ENCODE measurements at regions not wholly inside any gene's neighbourhood (a gene's known extent, or its start where the extent isn't known, plus 50 kb on each side); places are given as distances from the start of the nearest gene placed in this dataset.
"Not testable (repeated sequence)": the region's sequence is repeated elsewhere in the genome, so short reads cannot be mapped to it uniquely, and the experiment has no call there.

DNA sequence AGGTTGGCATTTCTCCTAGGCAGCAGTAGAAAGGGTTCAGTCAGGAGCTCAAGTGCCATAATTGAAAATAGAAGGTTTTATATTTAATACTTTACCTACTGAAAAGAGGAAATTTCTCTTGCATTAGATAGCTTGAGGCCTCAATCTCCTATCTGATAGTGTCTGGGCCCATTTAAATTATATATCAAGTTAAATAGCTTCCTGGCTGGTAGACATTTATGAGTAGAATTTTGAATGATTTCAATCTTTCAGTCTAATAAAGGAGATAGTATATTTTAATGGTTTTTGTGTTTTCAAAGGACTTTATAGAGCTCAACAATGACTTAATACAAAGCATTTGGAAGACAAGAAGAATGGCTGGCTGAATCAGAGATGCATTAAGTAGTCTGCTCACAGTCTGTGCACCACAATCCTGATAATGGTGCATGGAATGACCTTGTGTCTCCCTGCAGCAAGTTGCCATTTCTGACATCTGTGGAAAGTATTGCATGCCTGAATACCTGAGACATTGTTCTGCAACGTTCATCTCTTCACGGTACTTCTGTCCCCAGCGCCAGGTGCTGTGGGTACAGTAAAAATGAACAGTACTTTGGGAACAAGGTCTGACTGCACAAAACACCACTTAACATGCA lies 974.1 kb downstream of the TMTC2 start:
- no peak for DNase-seq

DNA sequence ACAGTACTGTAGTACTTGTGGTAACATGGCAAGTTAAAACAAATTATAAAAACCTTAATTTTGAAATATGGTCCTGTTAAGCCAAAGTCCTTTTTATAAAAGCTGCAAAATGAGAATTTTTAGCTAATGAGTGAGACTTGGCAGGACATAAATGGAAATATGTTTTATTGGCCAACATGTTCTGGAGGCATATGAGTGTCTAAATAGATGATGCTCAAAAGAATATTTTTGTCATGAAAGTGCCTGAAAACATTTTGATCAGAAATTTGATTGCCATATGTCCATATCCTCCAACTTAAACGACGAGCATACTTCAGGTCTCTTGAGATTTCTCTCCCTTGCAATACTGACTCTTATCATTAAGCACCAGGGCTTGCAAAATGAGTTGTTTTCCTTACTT lies 972.6 kb downstream of the TMTC2 start:
- DNase-seq = no peak

DNA sequence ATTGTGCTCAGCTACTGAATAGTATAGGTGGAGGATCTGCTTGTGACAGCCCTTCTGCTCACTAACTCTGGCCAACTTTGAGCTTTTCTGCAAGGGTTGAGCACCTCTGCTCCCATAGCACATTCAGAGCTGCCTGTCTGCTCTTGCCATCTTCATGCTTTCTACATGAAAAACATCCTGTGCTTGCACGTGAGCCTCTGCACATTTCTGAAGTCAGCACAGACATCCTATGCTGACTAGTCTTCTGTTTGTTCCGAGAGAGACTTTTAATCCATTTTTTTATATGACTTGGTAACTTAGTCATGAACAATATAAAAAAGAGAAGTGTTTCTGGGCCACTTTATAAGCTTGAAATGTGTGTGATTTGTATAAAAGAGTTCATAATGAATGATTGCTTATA lies 969.3 kb downstream of the TMTC2 start:
- DNase-seq = no peak

DNA sequence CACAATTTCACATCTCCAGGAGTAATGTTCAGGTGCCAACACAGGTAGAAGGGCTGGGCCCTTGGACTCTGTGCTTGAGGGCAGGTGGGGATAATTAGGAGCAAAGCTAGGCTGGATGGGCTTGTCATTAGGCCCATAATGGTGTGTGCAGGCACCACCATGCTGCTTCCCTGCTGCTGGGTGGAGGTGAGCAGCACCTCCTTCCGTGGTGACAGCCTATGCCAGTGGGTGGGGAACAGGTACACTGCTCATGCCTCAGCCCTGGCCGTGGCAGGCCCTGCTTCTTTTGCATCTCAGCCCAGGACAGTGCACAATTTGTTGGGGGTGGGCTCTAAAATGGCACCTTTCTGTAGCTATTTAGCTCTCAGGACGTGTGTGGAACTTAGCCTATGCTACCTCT lies 955.5 kb downstream of the TMTC2 start:
- DNase-seq = no peak

DNA sequence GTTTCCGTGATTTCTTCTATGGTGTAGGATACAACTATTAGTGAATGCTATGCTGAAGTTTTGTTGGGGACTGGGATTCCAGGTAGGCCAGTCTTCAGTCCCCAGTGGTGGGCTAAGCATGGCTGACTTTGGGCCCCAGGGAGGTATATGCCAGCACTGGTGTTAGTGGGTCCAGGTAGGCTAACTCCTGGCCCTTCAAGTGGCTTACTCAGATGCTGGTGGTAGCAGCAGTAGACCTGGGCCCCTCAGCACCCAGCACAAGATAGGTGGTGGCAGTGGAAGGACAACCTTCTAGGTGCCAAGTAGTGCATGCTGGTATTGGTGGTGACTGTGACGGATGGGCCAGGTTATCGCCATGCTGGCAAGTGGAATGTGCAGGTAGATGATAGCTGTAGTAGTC lies 955.1 kb downstream of the TMTC2 start:
- DNase-seq = no peak

DNA sequence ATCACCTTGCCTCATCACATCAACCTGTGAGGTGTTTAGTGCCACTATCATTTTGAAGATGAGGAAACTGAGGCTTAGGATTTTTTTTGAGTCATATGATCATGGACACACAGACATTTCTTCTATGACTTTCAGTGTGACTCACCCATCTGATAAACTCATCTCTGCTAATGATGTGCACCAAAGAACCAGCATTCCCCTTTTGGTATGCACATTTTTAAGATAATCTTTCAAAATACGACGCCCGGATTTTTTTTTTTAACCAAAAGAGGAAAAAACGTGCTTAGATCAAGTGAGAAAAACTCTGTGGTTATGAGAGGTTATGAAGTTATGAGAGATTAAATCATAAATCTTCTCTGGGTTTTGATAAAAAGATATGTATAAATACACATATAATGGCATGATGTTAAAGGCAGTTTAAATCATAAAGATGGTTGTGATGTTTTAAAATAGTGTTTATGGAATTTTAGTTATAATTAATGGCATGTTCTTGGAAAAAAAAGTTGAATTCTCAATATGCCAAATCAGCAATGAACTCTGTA lies 948.1 kb downstream of the TMTC2 start:
- no peak for DNase-seq

DNA sequence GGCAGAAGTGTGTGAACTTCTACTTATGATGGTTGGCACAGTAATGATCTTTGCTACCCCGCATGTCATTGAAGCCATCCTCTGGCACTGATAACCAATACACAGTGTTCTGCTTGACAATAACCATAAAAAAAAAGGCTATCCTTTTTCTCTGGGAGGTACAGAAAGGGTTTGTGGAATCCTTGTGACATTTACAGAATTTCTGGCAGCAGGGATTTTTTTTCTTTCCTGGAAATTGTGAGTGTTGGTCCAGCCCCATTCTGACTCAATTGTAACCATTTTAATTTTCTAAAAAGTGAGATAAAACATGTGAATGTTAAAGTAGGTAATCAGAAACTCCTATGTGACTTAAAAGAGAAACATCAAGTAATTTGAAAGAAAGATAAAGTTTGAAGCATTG lies 943.8 kb downstream of the TMTC2 start:
- no peak for DNase-seq

DNA sequence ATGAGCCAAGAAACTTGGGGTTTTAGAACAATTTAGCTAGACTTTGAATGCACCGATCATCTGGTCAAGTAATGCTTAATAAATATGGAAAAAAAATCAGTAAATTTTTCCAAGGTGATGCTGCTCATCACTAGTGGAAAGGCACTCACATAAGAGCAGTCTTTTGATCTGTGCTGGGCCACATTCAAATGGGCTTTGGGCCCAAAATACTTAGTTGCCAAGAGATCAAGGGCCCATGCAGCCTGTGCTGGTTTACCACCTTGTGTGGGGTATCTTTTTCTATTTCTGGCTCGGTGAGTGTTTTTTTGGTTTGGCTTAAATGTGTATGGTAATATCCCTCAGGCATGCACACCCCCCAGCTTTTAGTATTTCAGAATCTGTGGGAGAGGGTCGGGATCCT lies 943.2 kb downstream of the TMTC2 start:
- no peak for DNase-seq

DNA sequence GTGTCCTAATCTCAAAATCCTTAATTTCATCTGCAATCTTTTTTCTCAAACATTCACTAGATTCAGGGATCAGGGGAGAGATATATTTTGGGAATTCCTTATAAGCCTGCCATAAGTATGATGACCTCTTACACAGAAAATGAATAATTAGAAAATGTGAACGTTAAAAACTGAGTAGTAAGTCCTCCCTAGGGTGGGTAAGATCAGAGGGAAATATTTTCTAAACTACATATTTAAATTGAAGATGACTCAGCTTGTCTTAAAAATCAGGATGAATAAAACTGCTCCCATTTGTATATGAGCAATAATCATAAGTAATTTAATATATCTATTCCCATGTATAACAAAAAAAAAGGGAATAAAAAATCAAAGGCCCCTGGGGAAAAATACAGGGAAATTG lies 935.5 kb downstream of the TMTC2 start:
- no peak for DNase-seq

DNA sequence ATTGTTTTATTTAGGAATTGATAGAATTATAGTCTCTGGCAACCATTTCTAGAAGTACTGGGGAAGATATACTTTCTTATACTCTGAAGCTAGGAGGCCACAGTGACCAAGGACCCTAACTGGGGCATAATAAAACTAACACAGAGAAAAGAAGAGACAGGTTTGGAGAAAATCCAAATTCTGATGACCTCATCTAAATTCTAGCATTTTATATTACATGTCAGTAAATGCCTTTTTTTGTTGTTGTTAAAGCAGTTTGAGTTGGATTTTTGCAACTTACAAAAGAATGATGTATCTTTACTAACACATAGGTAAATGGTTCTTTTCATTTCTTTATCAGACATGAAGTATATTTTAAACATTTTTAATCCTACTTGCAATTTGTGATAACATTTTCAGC lies 933.3 kb downstream of the TMTC2 start:
- no peak for DNase-seq

DNA sequence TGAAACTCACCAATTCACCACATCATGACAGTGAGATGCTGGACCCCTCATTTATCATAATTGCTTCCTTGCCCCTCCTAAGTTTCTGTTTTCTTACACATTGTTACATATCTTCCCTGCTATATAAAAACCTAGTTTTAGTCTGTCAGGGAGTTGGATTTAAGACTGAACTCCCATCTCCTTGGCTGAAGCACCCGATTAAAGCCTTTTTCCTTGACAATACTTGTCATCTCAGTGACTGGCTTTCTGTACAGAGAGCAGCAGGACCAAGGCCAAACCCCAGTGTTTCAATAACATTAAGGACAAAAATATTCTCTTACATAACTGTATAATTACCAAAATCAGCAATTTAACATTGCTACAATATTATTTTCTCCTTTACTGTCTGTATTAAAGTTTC lies 928.4 kb downstream of the TMTC2 start:
- no peak for DNase-seq

DNA sequence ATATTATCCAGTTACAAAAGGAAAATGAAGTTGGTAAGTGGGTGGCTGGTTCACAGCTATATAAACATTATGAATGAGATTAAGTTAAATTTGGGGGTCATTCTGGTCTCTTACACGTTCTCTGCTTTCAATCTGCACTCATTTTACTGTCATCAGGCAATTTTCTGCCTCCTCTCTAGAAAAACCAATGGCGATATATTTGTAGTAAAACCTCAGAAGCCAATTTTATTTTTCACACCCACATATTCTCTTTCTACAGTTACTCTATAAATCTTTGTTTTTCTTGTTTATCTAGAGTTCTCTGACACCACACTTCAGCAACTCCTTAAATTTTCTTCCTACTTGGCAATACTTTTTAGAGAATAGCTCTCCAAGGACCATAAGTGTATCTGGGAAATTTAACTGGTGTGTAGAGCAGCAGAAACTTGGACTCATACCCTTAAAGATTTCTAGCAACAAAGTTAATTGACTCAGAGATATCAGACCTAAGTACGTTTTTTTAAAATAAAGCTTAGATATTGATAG lies 926.9 kb downstream of the TMTC2 start:
- DNase-seq = no peak

DNA sequence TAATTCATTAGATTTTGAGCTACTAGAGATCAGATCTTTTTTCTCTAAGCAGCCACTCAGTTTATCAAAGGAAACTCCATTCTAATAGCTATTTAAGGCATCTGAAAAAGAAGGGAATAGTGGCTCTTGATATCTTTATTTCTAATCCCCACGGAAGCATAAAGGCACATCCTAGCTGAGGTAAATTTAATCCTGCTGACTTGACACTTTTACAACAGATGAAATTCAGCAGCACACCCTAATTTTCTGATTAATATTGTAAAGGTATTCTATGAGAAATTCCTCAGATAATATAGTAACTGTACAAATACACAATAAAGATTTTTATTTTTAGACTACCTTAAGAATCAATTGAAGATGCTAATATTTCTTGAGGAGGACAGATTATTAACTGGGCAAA lies 916.4 kb downstream of the TMTC2 start:
- DNase-seq = no peak

DNA sequence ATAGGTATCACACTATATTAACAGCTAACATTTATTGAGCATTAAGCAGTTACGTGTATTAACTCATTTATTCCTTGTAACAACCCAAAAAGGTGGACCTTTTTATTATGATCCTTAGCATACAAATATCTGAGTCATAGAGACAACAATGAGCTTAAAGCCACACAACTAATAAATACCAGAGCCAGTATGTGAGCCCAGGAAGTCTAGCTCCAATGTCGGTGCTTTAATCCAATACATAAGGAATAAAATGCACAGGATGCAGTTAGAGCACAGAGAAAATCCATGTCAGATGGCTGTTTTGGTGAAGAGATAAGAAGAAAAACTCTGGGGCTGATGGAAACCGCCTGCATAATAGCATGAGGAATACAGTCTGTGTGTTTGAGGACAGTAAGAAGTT lies 888.6 kb downstream of the TMTC2 start:
- DNase-seq = no peak

DNA sequence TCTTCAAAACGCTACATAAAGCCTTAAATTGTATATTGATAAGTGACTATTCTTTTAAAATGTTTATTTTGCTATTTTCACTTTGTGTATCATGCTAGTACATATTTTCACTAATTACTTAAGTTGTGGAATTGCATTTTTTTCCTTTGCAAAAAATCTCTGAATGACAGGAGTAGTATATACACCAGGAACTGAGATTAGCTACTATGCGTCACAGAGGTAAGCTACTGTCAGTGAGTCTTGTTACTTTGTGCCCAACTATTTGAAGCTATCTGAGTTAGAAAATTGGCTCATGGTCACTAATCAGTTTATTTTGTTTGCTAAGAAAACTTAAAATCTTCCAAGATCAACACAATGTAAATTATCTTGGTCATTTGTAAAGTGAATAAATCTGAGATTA lies 887.4 kb downstream of the TMTC2 start:
- DNase-seq = no peak

DNA sequence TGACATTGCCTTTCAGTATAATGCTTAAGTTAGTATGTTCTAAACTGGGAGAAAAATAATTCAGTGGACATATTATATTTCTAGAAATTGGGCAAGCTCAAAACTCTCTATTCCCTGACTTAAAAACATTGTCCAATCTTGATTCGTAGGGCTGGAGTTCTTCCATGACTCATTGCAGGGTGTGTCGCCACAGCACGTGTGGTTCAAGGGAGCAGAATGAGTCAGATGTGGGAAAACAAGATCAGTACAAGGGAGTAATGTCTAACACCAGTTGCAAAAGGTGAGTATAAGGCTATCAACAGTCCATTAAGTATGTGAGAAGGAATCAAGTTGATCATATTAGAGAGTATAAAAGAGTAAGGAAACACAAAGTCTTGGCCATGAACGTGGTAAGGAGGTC lies 887.0 kb downstream of the TMTC2 start:
- DNase-seq = no peak

DNA sequence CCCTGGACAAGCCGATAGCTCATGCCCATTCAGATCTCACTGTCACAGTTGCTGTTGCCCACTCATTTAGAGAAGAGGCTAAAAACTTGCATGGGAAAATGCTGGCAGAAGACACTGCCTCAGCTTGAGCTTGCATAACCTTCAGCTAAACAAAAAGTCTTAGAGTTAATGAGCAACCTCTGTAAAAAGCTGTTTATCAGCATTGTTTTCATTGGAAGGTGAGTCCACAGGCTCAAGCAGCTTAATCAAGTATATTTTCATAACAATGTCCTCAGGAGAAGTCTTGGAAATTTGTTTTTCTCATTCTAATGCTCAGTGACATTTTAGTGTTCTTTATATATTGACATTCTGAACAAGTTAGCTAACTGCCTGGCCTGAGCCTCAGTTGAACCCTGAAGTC lies 872.9 kb downstream of the TMTC2 start:
- no peak for DNase-seq

DNA sequence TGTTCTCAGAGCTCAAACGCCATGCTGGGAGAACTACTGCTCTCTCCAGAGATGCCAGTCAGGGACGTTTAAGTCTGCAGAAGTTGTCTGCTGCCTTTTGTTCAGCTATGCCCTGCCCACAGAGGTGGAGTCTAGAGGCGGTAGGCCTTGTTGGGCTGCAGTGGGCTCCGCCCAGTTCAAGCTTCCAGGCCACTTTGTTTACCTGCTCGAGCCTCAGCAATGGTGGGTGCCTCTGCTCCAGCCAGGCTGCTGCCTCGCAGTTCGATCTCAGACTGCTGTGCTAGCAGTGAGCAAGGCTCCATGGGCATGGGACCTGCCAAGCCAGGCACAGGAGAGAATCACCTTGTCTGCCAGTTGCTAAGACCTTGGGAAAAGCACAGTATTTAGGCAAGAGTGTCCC lies 869.3 kb downstream of the TMTC2 start:
- DNase-seq = not testable (repeated sequence)

DNA sequence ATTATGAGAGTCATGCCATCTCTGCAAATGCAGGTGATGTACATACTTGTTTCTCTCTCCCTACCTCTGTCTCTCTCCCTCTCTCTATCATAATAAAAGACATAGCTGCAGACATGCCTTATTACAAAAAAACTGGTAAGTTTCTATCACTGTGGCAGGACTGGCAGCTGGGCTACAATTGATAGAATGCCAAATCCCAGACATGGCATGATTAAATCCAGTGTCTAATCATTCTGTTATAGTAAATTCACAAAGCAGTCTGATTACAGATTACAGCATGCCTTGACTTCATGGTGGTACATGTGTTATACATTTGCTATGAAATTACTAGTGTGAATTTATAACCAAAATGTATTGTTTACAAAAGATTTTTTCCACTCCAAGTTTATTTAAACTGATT lies 854.7 kb downstream of the TMTC2 start:
- DNase-seq = no peak

DNA sequence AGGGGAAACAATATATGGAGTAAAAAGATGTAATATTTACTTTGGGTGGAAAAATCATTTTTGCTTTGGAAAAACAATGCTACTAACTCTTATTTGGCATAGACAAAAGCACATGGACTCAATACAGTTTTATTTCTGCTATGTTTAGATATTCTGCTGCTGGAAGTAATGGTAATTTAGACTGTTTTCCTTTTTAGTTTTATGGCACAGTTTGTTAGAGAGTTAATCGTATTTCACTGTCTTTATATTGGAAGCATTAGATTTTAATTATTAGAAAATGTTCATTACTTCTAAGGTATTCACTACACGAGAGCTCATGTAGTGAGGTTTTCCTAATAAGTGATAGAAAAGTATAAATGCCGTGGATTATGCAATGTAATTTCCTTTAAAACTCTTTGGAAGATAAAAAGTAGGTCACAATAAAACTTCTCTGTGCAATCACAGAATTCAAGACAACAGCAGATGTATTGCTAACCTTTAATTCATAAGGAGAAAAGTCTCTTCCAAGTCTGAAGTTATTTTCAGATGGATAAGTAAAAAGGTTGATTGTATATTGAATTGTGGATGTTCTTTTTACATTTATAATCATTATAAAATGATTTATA lies 851.8 kb downstream of the TMTC2 start:
- no peak for DNase-seq

DNA sequence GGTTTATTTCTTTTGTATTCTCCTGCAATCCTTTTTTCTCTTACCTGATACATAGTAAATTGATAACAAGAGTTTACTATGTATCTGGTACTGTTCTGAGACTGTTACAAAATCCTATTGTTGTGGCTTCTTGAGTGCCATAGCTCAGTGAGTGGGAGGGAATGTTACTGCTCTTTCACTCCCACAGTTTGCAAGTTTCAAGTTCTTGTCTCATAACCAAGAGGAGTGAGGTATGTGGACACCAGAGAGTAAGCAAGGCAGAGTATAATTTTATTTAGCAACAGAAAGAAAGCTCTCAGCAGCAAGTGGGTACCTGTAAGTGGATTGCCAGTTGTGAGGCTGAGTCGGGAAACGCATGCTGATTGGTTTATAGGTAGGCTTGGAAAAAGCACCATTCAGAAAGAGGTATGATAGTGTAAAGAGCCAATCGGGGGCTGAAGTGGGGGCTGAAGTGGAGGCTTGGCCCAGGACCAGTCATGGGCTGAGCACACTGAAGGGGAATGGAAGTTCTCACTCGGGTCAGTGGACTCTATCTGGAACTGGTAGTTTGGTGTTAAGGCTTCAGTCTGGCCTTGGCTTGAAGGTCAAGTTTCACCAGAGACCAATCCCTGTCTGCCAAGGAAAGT lies 850.8 kb downstream of the TMTC2 start:
- no peak for DNase-seq

DNA sequence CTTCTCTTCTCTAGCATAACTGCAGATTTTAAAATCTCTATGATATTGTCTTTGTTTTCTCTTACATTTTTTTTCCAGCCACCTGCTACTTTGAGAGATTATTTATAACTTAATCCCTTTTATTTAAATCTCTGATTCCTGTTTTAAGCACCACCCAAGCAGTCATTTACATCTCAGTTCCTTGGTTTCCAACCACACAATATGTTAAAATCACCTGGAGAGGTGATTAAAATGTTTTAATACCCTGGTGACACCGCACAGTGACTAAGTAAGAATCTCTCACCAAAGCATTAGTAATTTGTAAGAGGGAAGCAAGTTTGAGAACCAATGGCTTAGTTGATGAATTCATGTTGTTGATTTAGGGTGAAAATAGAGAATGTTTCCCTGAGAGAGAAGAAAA lies 849.8 kb downstream of the TMTC2 start:
- no peak for DNase-seq

DNA sequence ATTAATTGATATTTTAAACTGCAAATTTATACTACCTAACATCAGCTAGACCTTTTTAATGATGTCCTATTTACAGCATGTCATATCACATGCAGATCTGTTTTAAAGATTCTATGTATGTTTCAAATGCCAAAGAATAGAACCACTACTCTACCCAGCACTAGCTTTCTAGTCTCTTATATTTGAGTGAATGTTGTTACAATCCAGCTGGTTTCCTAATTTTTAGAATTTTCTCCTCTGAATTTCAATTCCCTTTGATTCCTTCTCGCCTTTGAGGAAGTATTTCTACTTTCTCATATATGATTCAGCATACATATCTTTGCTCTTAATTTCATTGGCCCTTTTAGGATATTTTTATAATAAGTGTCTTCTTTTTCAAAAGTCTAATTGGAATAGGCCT lies 841.9 kb downstream of the TMTC2 start:
- no peak for DNase-seq

DNA sequence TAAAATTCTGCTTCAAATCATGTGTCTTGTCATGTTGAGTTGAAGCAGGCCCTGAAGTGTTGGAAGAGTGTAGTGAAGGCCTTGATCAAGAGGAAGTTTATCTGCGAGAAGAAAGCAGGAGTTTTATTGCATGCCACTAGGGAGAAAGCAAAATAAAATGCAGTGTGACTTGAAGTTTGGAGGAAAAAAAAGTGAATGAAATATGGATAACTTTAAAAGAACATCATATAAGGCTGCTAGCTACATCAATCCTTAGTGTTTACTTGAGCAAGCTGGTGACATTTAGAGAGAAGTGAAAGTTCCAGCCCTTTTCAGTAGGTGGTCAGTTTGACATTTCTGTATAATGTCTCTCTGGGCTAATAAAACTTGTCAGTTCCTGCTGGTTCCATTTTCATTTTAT lies 841.1 kb downstream of the TMTC2 start:
- DNase-seq = no peak
